HFFc6 (cell line): ENCODE measurements at regions not wholly inside any gene's neighbourhood (a gene's known extent, or its start where the extent isn't known, plus 50 kb on each side); places are given as distances from the start of the nearest gene placed in this dataset.

Experiments used
- DNase-seq: peaks from one replicate; pipeline ENCODE4 v3.0.0-alpha.2; 2018
- H3K27ac Mint-ChIP-seq: 2 replicates; pipeline ENCODE4 v1.8.0; 2020; ENCODE audit warnings: mild to moderate bottlenecking, mixed read lengths
- H3K27me3 Mint-ChIP-seq: 2 replicates; pipeline ENCODE4 v1.8.0; 2021; ENCODE audit warnings: mild to moderate bottlenecking, moderate library complexity, mixed read lengths; ENCODE audit not compliant: insufficient read depth
- H3K36me3 Mint-ChIP-seq: 2 replicates; pipeline ENCODE4 v1.8.0; 2021; ENCODE audit warnings: low read depth, mixed read lengths
- H3K4me1 Mint-ChIP-seq: 2 replicates; pipeline ENCODE4 v1.8.0; 2020; ENCODE audit warnings: low read depth, mixed read lengths
- H3K4me3 Mint-ChIP-seq: 2 replicates; pipeline ENCODE4 v1.8.0; 2020; ENCODE audit warnings: mild to moderate bottlenecking, moderate library complexity, mixed read lengths
- H3K9me3 Mint-ChIP-seq: 2 replicates; pipeline ENCODE4 v1.8.0; 2020; ENCODE audit warnings: mild to moderate bottlenecking, mixed read lengths
- TF ChIP-seq, protein P1 (sequence below): fragments of 200-600 bp; sonication (generic); IDR thresholded peaks from 2 replicates; pipeline ENCODE4 v1.5.0; 2021; ENCODE audit warnings: antibody characterized with exemption, mild to moderate bottlenecking

- peaks cover 6% of the 10 kb centered on the region for H3K27me3 Mint-ChIP-seq
- H3K4me1 Mint-ChIP-seq: no peaks in the 10 kb centered on the region
- H3K4me3 Mint-ChIP-seq: no peak overlapping the region
- DNase-seq: no peak
- no peaks in the 10 kb centered on the region for H3K9me3 Mint-ChIP-seq
- TF ChIP-seq, protein P1, sequence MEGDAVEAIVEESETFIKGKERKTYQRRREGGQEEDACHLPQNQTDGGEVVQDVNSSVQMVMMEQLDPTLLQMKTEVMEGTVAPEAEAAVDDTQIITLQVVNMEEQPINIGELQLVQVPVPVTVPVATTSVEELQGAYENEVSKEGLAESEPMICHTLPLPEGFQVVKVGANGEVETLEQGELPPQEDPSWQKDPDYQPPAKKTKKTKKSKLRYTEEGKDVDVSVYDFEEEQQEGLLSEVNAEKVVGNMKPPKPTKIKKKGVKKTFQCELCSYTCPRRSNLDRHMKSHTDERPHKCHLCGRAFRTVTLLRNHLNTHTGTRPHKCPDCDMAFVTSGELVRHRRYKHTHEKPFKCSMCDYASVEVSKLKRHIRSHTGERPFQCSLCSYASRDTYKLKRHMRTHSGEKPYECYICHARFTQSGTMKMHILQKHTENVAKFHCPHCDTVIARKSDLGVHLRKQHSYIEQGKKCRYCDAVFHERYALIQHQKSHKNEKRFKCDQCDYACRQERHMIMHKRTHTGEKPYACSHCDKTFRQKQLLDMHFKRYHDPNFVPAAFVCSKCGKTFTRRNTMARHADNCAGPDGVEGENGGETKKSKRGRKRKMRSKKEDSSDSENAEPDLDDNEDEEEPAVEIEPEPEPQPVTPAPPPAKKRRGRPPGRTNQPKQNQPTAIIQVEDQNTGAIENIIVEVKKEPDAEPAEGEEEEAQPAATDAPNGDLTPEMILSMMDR: no peak
- no peak overlapping the region for H3K27ac Mint-ChIP-seq
- no peaks in the 10 kb centered on the region for H3K36me3 Mint-ChIP-seq
Observed at GRCh38 chr6:150722614-150723344, 123.1 kb downstream of the PLEKHG1 start.

- DNase-seq: no peak
- Mint-ChIP-seq H3K4me1 (no peaks in the 10 kb centered on the region), H3K9me3 (no peaks in the 10 kb centered on the region), H3K4me3 (no peak overlapping the region), H3K27me3 (peaks cover 6% of the 10 kb centered on the region), H3K36me3 (no peaks in the 10 kb centered on the region), H3K27ac (no peak overlapping the region)
- TF ChIP-seq, protein P1: no peak
Observed at GRCh38 chr6:150723345-150723658, 123.6 kb downstream of the PLEKHG1 start.

- Mint-ChIP-seq H3K9me3 (no peaks in the 10 kb centered on the region), H3K4me3 (no peak overlapping the region), H3K4me1 (no peaks in the 10 kb centered on the region), H3K27me3 (peaks cover 6% of the 10 kb centered on the region), H3K36me3 (no peaks in the 10 kb centered on the region), H3K27ac (no peak overlapping the region)
- TF ChIP-seq, protein P1: no peak
- DNase-seq: no peak
Observed at GRCh38 chr6:150723857-150724256, 124.2 kb downstream of the PLEKHG1 start.

DNA sequence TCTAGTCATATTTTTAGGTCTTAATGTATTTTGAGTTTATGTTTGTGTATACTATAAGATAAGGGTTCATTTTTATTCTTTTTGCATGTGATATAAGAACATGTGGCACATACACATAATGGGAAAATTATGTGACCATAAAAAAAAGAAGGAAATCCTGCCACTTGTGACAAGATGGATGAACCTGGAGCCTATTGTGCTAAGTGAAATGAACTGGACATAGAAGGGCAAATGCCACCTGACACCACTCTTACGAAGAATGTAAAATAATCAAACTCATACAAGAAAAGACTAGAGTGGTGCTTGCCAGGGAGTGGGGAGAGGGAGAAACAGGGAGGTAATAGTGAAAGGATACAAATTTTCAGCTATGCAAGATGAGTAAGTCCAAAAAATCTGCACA is 126.1 kb downstream of the PLEKHG1 start:
- H3K27me3 Mint-ChIP-seq: peaks cover 3% of the 10 kb centered on the region
- TF ChIP-seq, protein P1: no peak
- no peak overlapping the region for H3K4me3 Mint-ChIP-seq
- H3K4me1 Mint-ChIP-seq: no peaks in the 10 kb centered on the region
- H3K9me3 Mint-ChIP-seq: no peaks in the 10 kb centered on the region
- no peak overlapping the region for H3K27ac Mint-ChIP-seq
- DNase-seq: no peak
- no peaks in the 10 kb centered on the region for H3K36me3 Mint-ChIP-seq

DNA sequence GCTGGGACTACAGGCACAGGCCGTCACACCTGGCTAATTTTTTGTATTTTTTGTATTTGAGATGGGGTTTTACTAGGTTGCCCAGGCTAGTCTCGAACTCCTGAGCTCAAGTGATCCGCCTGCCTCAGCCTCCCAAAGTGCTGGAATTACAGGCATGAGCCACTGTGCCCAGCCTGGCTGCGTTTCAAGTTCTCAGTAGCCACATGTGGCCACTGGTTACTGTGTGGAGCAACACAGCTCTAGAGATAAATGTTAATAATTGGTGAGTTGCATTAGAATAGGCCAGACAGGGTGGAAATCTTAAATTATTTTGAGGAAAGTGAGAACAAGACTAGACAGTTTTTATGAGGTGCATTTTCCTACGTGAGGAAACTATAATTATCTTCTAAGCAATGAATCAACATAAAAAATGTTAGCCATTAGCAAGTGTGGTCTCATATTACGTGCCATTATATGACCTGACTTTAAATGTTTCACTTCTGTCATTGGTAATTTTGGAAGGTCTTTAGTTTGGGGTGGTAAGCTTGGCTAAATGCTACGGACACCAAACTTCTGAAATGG is 129.6 kb downstream of the PLEKHG1 start:
- no peaks in the 10 kb centered on the region for H3K36me3 Mint-ChIP-seq
- H3K4me3 Mint-ChIP-seq: no peak overlapping the region; the same call in 1 of the 2 replicates
- DNase-seq: no peak

More for the DNA sequence above, 129.6 kb downstream of the PLEKHG1 start:
- TF ChIP-seq, protein P1: no peak
- no peaks in the 10 kb centered on the region for H3K9me3 Mint-ChIP-seq
- H3K27me3 Mint-ChIP-seq: peaks cover 10% of the 10 kb centered on the region
- H3K27ac Mint-ChIP-seq: no peak overlapping the region
- no peaks in the 10 kb centered on the region for H3K4me1 Mint-ChIP-seq
